NCI-H128 (cell line): ENCODE measurements at regions not wholly inside any gene's neighbourhood (a gene's known extent, or its start where the extent isn't known, plus 50 kb on each side); places are given as distances from the start of the nearest gene placed in this dataset.
"Not testable (repeated sequence)": the region's sequence is repeated elsewhere in the genome, so short reads cannot be mapped to it uniquely, and the experiment has no call there.

Source experiments
- DNase-seq: peaks from one replicate; lab custom pipeline; 2025; ENCODE audit not compliant: unreplicated experiment; lab: John Stamatoyannopoulos, UW

DNA sequence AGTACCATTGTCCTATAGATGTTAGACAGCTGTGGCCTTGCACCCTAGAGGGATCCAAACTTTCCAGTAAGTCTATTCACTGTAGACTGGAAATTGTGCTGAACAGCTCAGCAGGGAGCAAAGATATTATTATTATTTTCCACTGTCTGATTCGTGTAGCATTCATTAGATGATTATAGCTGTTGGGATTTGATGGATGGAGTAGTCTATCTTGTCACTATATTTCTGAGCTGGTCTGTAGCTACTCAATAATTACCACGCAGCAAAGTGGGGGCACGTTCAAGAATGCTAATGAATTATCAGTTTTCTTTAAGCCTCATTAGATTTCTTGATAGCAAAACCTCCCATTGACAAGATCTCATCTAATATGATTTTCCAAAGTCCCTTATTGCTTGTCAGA is 113.2 kb downstream of the RTP4 start:
- no peak for DNase-seq

DNA sequence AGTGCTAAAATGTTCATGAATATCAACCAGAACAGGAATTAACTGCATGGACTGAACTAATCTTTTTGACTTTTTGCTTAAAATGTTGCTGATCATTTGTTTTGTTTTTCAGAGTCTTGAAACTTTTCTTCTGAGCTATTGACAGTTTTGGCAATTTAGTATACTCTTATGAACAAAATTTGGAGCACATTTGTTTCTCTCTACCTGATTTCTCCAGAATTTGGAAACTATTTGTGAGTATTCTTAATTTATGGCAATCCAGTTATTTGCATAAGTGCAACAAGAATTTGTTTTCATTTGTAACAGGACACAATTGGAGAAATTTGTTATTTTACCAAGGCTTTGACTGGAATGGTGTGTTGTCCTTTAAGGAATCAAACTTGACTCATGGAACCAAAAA is 107.4 kb downstream of the RTP4 start:
- not testable (repeated sequence) for DNase-seq

DNA sequence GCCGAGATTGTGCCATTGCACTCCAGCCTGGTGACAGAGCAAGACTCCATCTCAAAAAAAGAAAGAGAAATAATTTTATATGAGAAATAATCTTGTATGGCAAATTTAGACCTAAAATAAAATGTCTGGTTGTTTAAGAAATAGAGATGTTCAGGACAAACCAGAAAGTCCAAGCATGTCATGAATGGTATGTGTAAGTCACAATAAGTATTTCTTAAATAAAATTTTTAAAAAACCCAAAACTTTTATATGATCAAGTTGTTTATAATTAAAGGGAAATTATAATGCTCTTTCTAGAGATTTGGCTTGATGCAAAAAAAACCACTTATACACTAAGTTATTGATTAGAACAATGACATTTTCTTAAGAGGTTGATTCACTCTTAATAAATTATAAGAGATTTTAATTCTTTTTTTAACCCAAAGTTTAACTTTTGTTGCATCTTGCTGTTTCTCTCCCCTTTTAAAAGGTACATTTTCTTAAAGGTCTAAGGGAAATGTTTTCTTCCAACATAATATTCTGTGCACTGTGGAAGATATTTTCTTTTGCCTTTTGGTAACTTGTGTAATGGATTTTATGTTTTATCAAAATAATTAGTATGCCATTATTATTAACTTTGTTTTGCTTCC is 105.7 kb downstream of the RTP4 start:
- DNase-seq = no peak

DNA sequence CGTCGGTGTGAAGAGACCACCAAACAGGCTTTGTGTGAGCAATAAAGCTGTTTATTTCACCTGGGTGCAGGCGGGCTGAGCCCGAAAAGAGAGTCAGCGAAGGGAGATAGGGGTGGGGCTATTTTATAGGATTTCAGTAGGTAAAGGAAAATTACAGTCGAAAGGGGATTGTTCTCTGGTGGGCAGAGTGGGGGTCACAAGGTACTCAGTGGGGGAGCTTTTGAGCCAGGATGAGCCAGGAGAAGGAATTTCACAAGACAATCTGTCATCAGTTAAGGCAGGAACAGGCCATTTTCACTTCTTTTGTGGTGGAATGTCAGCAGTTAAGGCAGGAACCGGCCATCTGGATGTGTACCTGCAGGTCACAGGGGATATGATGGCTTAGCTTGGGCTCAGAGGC is 98.1 kb downstream of the RTP4 start:
- DNase-seq = not testable (repeated sequence)

DNA sequence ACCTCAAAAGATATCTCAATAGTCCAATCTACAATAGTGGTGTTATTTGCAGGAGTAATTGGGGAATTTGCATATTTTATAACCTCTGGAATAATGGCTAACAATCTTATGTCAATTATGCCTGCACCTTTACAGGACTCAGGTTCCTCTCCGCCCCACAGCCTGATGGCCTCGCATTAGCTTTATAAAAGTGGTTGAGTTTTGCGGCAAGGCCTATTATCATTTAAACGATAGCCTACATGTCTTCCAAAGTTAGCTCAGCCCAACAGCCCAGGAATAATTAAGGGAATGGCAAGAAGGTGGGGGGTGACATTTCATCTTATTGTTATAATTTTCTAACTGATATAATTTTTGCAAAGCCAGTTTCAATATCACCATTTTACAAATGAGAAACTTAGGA is 97.3 kb downstream of the RTP4 start:
- no peak for DNase-seq

DNA sequence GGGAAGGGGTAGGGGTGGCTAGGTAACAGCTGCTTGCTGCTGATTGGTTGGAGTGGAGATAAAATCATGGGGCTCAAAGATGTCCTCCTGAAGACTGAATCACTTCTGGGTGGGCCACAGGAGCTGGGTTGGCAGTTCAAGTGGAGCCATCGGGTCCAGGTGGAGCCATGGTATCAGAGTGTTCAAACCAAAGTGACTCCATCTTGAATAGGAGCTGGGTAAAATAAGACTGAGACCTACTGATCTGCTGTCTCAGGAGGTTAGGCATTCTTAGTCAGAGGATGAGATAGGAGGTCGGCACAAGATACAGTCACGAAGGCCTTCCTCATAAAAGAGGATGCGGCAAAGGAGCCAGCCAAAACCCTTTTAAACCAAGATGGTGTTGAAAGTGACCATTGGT is 96.5 kb downstream of the RTP4 start:
- DNase-seq = no peak

DNA sequence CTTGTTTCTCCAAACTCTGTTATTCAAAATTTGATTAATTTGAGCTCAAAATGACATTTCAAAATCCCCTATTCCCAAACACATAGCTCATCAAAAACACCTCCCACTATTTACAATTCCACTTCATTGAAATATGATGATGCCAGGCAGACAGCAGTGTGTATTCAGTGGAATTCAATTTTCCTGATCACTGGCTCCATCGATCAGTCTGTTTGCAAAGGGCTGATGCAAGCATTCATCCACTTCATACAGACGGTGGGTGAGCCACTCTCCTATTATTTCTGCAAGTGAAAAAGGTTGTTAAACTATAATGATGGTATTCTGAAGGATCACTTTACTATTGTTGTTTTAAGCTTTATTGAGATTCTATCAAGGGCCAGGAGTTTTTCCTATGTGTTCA is 90.7 kb downstream of the RTP4 start:
- no peak for DNase-seq

DNA sequence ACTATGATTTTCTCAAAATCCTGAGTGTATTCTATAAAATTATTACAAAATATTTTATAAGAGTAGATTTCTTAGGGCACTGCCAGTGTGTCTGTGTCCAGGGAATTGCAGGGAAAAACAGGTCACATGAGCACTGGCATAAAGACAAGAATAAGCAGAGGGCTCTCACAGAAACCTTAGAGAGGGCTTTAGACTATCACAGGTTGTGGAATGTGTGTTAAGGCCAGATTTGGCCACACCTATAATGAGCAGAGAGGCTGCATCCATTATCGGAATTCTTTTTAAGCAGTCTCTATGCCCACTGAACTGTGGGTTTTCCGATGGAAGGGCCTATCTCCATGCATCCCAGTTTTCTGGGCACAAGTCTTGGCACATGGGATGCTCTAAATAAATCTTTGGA is 90.2 kb downstream of the RTP4 start:
- DNase-seq = no peak

DNA sequence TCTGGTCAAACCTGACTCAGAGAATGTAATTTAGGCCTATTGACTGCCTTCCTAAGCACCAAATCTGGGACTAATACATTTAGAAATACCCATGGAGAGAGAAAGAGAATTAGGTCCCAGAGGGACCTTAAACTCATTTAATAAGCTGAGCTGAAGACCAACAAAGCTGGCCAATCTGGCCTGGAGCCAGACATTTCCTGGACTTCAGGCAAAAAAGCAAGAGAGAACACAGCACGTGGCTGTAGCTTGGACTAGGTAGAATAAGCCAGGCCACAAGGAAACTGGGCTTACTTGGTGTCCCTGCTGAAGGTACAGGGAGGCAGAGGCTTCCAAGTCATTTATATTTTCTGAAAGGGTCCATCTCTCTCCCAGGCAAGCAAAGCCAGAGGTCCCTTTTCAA is 88.1 kb downstream of the RTP4 start:
- no peak for DNase-seq

DNA sequence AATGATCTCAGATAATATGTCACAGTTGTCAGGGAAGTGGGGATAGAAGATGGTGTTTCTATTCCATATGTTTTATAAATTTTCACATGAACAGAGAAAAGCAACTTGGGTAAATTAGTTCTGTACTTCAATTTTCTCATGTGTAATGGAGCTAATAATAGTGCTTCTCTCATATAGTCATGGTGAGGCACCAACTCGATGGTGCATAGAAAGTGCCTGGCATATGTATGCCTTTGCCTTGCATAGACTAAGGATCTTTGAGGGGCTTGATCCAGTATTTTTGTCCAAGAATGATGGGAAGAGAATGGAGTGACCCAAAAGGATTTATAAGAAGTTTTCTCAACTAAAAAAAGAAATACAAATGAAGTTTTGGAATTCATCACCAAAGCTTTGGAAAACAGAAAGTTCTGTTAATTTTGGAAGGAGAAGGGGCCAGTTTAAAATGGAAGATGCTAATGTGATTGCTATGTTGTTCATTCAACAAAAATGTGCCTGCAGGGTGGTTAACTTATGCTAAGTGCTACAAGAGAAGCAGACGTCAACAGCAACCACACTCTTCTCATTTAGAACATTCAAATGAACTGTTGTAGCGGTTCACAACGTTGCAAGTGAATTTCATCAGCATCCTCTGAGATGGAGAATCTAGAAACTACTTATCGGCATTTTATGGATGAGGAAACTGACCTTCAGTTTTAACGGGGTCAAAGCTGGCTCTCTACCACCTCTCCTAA is 86.1 kb downstream of the RTP4 start:
- DNase-seq = no peak

DNA sequence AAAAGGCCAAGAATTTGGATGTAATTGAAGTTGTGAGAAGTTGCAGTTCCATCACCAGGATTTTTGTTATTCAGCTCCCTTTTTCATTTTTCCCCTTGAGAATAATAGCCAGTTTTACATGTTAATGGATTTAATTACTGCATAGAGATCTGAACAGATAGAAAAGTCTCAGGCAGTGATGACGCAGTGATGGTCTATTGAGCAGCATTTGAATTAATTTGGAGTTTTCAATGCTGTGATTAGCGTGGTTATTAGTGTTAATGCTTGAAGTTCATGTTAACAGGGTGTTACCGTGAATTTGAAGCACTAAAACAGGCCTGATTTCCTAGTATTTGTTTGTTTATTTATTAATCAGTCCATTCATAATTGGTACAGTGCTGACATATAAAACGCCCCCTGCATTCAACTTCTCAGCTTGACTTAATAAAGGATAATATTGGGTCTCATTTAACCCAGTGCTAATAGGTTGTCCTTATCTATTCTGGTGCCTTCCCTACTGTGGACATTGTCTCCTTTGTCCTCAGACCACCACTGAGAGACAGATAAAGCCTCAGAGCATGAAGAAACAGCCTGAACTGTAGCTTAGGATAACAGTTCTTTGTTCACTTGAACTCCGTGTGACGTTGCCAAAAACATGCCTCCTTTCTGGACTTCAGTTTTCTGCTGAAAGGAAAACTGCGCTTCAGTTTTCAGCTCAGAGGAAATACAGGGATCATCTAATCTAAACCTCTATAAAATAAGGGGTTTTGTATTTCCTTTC is 82.4 kb downstream of the RTP4 start:
- DNase-seq = no peak

DNA sequence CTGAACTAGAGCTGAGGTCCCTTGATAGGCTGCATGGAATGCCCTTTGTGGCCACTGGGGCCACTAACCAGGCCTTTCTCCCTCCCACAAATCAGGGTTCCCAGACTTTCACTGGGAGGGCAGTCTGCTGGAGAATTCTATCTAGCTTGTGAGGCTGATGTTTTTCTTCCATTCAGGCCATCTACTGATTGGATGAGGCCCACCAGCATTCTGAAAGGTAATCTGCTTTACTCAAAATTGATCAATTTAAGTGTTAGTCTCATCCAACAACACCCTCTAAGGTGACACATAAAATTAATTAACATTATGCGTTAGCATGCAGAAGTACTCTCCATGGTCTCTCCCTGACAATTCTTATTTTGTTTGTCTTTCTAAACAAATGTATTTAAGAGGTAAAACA is 80.5 kb downstream of the RTP4 start:
- DNase-seq = no peak

DNA sequence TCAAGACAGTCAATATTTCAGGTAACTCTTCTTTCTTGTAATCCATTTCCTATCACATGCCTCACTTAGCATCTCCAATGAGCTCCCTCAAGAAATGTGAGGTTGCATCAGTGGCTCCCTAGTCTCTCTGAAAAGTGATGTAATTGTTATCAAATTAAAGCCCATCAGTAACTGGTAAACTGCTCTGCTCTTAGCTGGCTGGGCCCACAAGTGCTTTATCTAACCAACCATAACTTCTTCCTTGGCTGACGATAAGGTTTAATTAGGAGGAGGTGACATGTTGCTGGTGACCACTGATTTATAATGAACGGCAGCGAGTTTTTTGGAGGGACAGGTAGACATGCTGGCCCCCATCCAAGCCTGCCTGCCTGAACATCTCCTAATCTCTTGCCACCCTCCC is 79.6 kb downstream of the RTP4 start:
- DNase-seq = no peak

DNA sequence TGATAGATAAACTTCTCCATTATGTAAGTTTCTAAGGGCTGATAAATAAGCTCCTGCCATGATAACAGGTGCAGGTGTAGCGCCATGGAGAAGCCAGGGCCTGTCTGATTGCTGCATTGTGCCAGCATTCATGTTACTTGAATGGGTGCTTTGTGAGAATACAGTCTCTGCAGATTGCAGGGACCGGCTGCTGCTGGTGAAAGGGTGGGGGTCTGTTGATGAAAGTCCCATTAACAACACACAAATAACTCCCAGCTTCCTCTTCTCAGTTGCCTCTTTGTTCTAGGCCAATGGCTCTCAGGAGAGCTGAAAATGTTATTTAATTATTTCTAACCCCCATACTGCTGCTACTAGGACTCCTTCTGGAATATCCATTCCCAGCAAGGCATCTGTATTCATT is 77.2 kb downstream of the RTP4 start:
- DNase-seq = no peak

DNA sequence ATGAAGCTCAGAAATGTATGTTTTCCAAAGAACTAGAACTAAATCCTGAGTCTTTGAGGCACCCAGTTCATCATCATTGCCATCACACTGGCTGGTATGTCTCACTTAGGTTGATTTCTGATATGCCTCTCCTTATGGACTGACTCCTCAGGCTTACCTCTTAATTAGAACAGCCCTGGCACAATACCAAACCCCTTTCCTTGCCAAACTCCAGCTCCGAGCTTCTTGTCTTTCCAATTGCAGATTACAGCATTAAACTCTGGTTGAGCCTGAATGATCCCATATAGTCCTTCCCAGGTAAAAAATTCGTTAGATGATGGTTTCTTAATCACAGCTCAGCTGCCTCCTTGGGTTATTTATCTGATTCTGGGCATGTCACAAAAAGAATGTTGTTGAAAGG is 66.3 kb downstream of the RTP4 start:
- DNase-seq = no peak

DNA sequence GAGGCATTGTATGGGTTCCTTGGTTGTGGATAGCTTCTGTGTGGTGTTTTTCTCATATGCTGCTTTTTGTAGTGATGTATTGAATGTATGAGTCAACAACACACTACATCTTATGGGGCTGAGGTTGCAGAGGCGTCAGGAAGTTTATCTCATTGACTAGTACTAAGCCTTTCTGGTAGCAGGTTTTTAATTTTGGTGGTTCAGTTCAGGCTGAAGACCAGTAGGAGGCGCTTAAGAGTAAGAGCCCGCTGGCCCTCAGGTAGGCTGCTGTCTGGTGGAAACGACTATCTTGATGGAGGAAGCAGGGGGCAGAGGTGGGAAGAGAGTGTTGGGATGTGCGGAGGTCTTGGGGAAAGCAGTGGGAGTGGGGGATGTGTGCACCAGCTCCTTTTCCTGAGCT is 62.4 kb downstream of the RTP4 start:
- DNase-seq = no peak
